ENCODE measurements at regions not wholly inside any gene's neighbourhood (a gene's known extent, or its start where the extent isn't known, plus 50 kb on each side); places are given as distances from the start of the nearest gene placed in this dataset.
"Not testable (repeated sequence)": the region's sequence is repeated elsewhere in the genome, so short reads cannot be mapped to it uniquely, and the experiment has no call there.

DNA sequence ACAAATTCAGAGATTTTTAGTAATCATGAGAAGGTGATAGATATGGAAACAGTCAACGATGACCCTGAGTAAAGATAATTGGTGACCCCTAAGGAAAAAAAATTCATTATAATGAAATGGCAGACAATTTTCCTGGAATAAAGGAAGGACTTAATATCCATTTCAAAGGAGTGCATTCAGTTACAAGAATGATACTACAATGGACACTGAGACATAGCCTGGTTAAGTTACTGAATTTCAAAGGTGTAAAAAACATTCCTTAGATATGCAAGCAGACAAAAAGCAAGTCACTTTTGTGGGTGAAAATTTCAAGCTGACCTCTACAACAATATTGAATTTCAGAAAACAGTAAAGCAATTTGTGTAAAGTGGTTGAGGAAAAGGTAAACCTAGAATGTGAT, 1012.5 kb upstream of the SEMA6A start:
- no peak for DNase-seq

DNA sequence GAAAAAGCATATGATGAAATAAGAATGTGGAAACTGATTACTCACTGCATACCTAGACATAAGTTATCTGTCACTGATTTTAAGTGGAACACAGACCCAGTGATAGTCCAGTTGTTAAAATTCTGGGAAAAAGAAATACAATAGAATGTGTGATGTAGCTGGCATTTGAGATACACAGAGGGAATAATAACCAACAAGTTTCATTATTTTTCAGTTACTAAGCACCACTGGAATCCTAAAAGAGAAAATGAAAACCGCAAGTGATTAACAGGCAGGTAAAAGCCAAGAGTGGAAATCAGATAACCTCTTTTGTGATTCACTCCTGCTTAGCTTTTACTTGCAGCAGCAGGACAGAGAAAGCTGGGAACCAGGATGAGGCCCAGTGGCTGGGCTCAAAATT, 994.0 kb upstream of the SEMA6A start:
- DNase-seq = no peak

DNA sequence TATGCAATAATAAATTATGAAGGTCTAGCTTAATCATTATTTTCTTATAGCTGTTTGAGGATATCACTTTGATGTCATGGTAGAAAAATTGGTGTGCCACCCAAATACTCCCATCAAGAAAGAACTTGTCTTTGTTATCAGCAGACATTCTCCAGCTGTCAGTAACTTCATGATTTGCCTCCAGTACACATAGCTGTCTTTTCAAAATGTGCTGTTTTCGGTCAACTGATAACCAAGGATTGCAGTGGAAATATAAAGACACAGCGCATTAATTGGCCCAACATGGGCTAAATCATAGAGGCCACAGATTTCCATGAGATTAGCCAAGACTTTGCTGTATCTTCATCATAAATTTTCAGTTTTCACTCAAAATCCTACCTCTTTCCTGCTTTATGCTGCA, 993.5 kb upstream of the SEMA6A start:
- DNase-seq = no peak

DNA sequence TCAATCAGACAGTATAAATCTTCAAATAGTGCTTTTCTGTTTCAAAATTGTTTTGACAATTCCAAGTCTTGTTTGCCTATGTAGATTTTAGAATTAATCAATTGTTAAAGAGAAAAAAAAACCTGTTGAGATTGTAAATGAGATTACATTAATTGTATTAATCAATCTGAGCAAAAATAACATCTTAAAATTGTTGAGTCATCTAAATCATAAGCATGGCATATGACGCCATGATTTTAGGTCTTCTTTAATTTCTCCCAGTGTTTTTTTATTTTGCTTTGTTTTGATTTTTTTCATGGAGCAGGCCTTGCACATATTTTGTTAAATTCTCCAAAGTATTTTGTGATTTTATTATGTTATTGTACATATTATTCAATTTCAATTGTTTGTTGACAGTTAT, 988.0 kb upstream of the SEMA6A start:
- no peak for DNase-seq

DNA sequence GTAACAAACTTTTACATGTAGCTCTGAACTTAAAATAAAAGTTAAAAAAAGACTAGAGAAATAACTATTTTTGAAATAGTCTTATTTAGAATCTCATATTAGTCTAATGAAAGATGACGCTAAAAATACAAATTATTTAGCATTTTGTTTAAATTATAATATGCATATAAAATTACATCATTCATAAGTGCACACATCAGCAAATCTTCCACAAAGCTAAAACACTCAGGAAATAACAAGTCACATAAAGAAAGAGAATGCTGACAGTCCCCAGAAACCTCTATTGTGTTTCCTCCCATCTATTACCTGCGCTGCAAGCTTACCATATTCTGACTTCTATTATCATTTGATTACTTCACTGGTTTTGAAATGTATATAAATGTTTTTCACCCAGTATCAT, 986.9 kb upstream of the SEMA6A start:
- DNase-seq = no peak

DNA sequence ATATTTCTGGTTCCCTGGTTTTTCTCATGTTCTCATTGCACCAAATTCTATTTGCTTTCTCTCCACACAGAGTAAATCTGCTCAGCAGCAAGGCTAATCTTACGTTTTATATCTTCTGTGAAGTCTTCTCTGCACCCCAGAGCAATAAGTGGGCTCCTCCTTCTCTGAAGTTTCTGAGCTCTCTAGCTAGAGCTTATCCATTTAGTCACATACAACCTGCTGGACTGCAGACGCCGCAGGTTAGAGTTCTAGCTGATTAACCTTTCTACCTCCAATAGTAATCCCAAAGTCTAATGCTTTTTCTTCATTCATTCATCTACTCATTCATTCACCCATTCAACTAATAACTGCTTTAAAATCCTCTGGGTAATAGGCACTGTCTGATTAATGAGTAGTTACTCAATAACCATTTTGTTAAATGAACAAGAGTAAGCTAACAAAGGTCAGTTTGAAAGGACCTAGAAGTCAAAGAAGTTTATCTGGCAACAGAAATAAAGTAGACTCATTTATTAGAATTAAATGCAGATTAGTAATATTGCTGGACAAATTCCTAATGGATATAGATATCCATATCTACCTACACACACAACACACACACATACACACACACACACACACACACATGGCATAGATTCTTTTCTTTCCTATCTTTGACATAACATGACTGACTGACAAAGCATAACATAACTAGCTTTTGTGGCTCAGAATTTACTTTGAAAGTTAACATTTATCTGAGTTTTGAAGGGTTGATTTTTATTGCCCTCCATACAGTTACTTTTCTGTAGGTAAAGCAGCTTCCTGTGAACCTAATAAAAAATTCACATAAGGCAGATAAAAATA, 984.6 kb upstream of the SEMA6A start:
- no peak for DNase-seq

DNA sequence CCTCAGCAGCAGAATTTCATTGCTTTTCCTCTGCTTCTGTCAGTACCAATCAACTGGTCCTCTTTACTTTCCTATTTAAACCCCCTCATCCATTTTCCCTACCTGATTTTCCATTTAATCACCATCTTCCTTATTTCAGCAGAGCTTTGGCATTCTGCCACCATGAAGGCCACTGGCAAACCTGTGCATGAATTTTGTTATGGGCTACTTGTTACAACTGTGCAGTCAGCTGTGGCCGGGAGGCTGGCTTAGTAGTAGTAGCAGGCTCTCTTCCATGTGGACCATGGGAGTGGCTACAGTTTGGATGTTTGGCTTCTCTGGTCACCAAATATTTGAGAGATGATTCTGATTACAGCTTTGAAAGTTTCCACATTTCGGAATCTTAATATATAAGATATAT, 976.6 kb upstream of the SEMA6A start:
- DNase-seq = no peak

DNA sequence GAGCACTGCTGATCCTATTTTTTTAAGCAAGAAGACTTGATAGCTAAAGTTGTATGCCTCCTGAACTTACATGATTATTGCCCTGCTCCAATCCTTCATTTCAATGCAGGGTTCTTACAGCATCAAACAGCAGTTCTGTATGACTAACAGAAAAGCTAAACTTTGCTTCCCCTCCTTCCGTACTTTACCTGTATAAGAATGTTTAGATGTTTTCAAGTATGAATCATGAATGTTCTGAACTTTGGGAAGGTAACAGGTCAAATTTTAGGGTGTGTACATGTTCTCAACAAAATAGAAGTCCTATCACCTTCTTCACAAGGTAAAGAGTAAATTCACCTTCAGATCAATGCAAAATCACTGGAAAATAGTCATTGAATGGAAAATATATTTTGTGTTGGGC, 972.6 kb upstream of the SEMA6A start:
- DNase-seq = no peak

DNA sequence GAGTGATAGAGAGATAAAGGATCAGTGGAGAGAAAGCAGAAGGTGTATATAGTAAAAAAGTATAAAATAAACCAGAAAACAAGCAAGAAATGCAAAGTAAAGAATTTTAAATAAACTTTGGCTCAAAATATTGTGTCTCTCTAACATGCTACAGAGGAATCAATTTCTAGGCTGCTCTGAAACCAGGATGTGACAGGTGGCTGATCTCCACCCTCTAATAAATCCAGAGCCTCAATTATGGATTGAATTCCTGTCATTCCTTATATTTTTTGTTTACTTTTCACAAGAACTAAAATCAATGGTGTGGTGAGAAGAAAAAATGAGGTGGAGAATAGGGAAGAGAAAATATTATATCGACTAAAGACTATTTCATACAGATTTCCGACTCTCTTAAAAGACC, 965.1 kb upstream of the SEMA6A start:
- DNase-seq = no peak

DNA sequence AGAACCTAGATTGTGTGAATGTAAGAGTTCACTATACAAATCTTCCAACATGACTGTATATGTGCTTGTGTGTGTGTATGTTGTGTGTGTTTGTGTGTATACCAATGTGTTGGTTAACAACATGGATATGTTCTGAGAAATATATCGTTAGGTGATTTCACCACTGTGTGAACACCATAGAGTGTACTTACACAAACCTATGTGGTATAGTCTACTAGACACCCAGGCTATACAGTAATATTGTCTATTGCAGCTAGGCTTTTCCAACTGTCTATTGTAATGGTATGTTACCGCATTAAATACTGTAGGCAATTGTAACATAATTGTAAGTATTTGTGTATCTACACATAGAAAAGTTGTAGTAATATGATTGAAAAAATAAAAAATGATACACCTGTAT, 959.2 kb upstream of the SEMA6A start:
- DNase-seq = no peak

DNA sequence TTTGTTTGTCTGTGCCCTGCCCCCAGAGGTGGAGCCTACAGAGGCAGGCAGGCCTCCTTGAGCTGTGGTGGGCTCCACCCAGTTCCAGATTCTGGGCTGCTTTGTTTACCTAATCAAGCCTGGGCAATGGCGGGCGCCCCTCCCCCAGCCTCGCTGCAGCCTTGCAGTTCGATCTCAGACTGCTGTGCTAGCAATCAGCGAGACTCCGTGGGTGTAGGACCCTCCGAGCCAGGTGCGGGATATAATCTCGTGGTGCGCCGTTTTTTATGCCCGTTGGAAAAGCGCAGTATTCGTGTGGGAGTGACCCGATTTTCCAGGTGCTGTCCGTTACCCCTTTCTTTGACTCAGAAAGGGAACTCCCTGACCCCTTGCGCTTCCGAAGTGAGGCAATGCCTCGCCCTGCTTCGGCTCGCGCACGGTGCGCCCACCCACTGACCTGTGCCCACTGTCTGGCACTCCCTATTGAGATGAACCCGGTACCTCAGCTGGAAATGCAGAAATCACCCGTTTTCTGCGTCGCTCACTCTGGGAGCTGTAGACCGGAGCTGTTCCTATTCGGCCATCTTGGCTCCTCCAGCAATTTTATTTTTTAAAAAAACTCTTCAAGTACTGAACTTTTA, 958.5 kb upstream of the SEMA6A start:
- DNase-seq = not testable (repeated sequence)

DNA sequence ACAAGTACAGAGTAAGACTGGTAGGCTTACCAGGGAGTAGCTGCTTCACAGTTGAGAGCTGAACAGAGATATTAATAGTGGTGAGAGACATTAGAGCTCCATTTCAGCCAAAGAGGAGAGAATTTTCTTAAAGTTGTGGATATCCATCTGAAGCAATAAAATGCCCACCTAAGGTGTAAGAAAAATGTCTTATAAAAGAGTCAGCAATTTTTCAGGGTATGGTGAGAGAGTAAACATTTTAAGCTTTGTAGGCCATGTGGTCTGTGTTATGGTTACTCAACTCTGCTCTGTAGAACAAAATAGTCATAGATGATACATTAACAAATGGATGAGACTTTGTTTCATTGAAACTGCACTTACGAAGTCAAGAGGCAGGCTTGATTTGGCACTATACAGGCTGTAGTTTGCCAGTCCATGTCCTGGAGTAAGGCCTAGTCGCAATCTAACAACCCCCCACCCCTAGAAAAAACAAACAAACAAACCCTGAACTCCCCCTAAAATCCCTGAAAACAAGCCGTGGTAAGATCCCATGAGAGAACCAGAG, 945.4 kb upstream of the SEMA6A start:
- no peak for DNase-seq

DNA sequence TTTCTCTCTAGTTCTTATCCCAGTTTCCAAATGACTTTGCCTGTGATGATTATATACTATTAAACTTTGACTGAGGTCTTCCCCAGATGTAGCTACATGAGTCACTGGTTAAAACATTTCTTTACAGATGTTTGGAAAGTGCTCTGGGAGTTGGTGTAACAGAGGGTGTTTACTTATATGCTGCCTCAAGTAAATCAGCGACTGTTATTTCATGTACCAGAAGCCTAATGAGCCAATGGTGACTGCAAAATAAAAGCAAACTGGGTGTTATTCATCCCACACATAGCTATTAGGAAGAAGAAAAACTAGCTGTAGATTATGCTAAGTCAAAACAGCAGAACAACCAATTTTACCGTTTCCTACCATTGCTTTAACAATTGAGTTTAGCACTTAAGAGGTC, 929.7 kb upstream of the SEMA6A start:
- no peak for DNase-seq

DNA sequence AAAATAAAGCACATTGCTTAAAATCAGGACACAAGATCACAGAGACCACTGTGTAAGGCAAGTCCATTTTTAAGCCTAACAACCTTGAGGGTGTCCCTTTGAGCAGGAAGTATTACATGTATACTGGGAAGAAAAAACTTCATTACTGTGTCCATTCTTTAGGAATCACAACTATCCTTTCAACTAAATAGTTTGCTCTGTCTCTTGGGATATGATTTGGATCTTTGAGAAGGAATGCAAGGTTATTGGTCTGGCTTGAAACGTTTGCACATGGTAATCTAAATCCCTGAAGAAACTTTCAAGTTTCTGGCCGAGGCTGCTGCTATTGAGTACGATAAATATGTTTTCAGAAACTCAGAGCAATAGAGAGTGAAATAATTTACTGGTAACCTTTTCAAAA, 923.0 kb upstream of the SEMA6A start:
- DNase-seq = no peak

DNA sequence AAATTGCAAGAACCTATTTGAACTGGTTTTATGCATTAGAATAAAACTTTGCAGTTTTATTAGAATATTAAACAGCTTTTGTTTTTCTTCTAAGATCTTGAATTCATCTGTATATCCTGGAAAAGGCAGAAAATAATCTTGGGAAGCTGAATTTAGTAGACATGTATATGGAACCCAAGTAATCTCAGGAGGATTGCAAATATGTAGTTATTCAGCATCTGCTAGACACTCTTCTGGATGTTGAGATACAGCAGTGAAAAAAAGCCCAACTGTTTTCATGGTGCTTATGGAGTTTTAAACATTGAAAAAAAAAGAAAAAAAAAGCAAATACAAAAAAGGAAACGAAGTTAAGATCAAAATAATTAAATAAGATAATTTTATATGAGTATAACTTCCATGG, 922.2 kb upstream of the SEMA6A start:
- DNase-seq = no peak

DNA sequence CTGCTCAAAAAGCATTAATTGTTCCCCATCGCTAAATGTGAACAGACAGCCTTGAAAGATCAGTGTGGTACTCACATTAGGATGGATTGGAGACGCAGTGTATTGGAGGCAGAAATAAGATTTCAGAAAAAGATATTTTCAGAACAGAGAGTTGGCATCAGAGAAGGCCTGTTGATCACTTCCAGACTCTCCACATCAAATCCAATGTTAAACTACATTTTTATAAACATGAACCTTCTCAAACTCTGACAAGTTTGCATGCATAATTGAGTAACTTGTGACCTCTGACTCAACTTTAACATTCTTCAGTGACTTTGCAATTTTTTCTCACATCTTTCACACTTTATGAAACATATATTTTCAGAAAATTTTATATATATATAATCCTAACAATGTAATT, 919.6 kb upstream of the SEMA6A start:
- DNase-seq = no peak

DNA sequence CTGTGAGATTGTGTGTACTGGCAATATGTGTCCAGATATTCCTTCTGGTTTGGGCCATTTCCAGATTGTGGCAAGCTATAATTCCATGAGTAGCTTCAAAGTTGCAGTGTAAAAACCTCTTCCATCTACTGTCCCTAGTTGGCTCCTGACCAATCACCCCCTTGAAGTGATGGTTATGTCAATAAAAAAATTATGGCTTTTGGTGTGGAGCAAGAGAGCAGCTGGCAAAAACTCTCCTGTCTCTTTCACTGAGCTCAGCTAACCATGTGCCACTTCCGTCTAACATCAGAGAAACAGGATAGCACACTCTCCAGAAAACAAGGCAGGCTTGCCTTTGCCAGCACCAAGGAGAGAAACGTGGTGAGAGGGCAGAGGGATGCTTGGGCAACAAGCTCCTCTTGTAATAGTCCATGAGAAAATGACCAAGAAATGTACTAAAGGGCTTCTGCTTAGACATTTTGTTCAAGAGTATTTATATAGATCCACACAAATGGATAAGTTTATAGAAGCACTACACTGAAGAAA, 914.4 kb upstream of the SEMA6A start:
- DNase-seq = no peak

DNA sequence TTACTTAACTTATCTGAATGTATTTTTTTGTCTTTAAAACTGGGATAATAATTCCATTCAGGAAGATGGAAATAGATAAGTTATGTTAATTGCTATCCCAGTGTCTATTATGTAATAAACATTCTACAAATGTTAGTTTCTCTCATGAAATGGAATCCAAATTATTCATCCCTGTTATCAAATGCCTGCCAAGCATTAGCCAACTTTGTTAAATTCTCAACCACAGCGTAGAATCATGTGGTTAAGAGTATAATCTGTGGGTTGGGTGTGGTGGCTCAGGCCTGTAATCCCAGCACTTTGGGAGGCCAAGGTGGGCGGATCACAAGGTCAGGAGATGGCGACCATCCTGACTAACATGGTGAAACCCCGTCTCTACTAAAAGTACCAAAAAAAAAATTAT, 912.9 kb upstream of the SEMA6A start:
- no peak for DNase-seq

DNA sequence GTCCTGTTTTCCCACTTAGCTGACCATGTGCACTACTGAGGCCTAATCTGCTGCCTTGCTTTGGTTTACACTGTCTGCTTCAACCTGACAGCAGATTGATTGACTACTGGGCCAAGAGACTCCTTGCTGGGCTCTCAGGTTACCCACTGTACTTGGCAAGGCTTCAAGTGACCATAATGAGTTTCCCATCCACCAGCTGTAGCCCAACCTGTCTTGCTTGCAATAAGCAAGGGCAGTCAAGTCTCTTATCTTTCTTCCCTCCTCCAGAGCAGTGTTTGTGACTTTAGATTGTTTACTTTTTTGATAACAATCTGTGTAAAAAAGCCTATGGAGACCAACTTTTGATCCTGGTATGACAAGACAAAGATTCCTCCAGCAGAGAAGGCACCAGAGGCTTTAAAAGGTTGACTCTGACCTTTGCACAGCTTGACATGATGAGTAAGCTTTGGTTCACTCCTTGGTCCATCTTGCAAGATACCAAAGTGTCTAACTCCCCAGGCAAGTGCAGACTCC, 912.3 kb upstream of the SEMA6A start:
- no peak for DNase-seq

DNA sequence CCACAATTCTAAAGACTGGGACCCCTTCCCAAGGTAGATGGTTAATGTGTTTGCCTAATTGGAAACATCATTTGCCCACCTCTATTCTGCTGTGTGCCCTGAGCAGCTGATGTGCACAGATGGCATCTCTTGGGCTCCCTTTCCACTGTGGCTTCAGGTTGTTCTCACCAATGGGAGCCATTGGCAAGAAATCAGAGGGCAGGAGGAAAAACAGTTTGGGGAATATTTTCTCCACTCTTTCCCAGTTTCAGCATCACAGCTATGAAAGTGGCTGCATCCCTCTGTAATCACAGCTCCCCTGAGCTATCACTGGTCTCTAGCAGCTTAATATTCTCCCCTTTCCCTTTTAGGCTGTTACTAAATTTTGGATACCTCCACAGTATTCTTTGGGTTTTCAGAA, 911.6 kb upstream of the SEMA6A start:
- DNase-seq = no peak

DNA sequence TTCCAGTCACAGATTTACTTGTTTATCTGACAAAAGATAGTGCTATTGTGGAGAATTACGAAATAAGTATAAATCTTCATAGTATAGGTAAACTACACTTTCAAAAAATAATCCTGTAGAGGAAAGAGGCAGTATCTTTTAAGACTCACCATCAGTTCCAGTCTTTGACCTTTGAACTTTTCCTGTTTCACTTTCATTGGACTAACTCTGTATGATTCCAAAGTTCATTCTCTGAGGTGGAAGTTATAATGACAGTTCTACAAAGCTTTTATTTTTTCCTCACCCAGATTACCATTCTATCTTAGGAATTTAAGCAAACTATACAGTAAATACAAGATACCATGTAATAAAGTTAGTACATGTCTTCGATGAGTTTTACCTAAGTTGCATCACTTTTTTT, 901.3 kb upstream of the SEMA6A start:
- no peak for DNase-seq

DNA sequence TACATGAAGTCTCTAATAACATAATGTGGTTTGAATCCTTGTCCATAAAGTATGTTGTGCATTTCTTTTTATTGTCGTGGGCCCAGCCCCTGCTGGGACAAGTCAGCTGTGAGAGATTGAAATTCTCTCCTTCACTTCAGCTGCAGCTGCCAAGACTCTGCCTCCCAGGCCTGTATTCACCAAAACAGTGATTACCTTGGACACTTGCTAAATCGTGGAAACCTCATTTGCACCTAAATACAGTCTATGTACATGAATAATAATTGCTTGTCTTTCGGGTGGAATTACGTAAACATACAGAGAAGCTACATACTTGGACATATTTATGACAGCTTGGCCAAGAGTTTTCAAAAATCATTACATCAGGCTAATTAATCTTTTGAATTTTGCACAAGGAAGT, 898.5 kb upstream of the SEMA6A start:
- DNase-seq = no peak

DNA sequence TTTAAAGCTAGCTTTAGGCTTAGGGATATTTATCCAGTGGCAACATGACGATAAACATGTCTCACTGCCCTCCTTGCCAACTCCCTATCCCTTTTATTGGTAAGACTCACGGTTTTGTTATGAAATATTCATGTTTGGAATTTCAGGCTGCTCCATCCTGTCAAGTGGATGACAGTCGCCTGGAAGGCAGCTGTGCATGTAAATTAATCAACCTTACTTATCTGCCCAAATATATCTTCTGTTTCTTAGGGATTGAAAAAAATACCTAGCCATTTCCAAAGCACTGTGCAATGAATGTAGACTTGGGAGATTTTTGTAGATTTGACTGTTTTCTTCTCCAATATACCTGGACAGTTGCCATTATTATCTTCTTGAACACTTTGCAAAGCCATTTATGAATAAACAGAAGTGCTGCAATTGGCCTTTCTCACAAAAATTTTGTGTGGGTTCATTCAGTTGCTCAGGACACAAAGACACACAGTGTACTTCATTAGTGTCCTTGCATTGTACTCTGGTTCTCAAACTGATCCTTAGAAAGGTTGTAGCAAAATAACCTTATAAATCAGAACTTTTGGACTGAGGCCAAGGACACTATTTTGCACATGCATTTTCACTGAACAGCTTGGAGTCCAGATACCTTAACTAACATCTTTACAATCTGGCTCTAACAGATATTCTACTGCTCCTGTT, 889.4 kb upstream of the SEMA6A start:
- no peak for DNase-seq

DNA sequence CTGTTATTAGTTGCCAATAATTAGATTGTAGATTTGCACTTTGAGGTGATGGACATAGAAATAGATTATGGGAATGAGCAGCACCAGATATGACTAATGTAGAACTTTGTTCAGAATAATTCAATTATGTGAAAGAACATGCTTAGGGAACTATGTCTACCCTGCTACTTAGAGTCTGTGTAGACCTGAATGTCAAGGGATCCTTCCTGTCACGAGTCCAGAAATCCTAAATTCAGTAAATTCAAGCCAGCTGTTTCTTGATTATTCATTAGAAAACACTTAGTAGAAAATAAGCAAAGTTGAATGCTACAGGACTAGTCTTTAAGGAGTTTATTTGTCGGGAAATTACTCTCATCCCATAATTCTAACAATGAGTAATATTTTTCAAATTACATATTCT, 887.3 kb upstream of the SEMA6A start:
- no peak for DNase-seq
